ENCODE measurements at regions not wholly inside any gene's neighbourhood (a gene's known extent, or its start where the extent isn't known, plus 50 kb on each side); places are given as distances from the start of the nearest gene placed in this dataset.

GRCh38 chr2:30316408-30316807 lies 85.1 kb downstream of the LBH start:
- TF ChIP-seq CTCF (conservative IDR thresholded peaks at IDR 0.05; ENCODE audit: low read length), result no peak
- no peak for TF ChIP-seq EZH2phosphoT487 (IDR thresholded peaks at IDR 0.05; ENCODE audit: borderline replicate concordance, low read depth, low read length)
